Retina (tissue), 1 donor: ENCODE measurements at regions not wholly inside any gene's neighbourhood (a gene's known extent, or its start where the extent isn't known, plus 50 kb on each side); places are given as distances from the start of the nearest gene placed in this dataset.
"Not testable (repeated sequence)": the region's sequence is repeated elsewhere in the genome, so short reads cannot be mapped to it uniquely, and the experiment has no call there.

Source experiments
- DNase-seq: peaks from one replicate; pipeline ENCODE4 v3.0.0-alpha.2; 2016

- no peak for DNase-seq
Measured at GRCh38 chr2:149899390-149899789, 311.8 kb upstream of the MMADHC start.

GRCh38 chr2:149894760-149895159 is 307.2 kb upstream of the MMADHC start:
- DNase-seq: no peak

GRCh38 chr2:149894226-149894625 is 306.7 kb upstream of the MMADHC start:
- DNase-seq: no peak

- no peak for DNase-seq
Measured at GRCh38 chr2:149892563-149892962, 305.0 kb upstream of the MMADHC start.

GRCh38 chr2:149885946-149886345 is 298.4 kb upstream of the MMADHC start:
- DNase-seq: no peak

GRCh38 chr2:149885468-149885867 is 297.9 kb upstream of the MMADHC start:
- DNase-seq: no peak

GRCh38 chr2:149884871-149885270 is 297.3 kb upstream of the MMADHC start:
- no peak for DNase-seq

GRCh38 chr2:149877913-149878312 is 290.3 kb upstream of the MMADHC start:
- DNase-seq: no peak

- DNase-seq: no peak
Measured at GRCh38 chr2:149877074-149877473, 289.5 kb upstream of the MMADHC start.

- no peak for DNase-seq
Measured at GRCh38 chr2:149873936-149874335, 286.4 kb upstream of the MMADHC start.

GRCh38 chr2:149872638-149873150 is 285.1 kb upstream of the MMADHC start:
- DNase-seq: no peak

- no peak for DNase-seq
Measured at GRCh38 chr2:149872041-149872440, 284.5 kb upstream of the MMADHC start.

- no peak for DNase-seq
Measured at GRCh38 chr2:149871091-149871885, 283.7 kb upstream of the MMADHC start.

- no peak for DNase-seq
Measured at GRCh38 chr2:149863227-149863626, 275.7 kb upstream of the MMADHC start.

GRCh38 chr2:149861034-149861433 is 273.5 kb upstream of the MMADHC start:
- no peak for DNase-seq

GRCh38 chr2:149860276-149860921 is 272.8 kb upstream of the MMADHC start:
- DNase-seq: no peak

GRCh38 chr2:149858901-149859634 is 271.5 kb upstream of the MMADHC start:
- no peak for DNase-seq

GRCh38 chr2:149858216-149858615 is 270.6 kb upstream of the MMADHC start:
- no peak for DNase-seq

GRCh38 chr2:149857344-149857743 is 269.8 kb upstream of the MMADHC start:
- no peak for DNase-seq

GRCh38 chr2:149855859-149856258 is 268.3 kb upstream of the MMADHC start:
- DNase-seq: not testable (repeated sequence)

GRCh38 chr2:149849591-149849990 is 262.0 kb upstream of the MMADHC start:
- DNase-seq: no peak

- no peak for DNase-seq
Measured at GRCh38 chr2:149849136-149849535, 261.6 kb upstream of the MMADHC start.

GRCh38 chr2:149841396-149841795 is 253.8 kb upstream of the MMADHC start:
- no peak for DNase-seq

- no peak for DNase-seq
Measured at GRCh38 chr2:149832324-149832723, 244.7 kb upstream of the MMADHC start.
